K562 (cell line): ENCODE measurements at regions not wholly inside any gene's neighbourhood (a gene's known extent, or its start where the extent isn't known, plus 50 kb on each side); places are given as distances from the start of the nearest gene placed in this dataset.
"Not testable (repeated sequence)": the region's sequence is repeated elsewhere in the genome, so short reads cannot be mapped to it uniquely, and the experiment has no call there.

Experiments
- ATAC-seq: fragments of 200-7000 bp; cut with Tn5 transposase; 3 replicates; pipeline ENCODE4 v1.9.1; 2020; ENCODE audit warnings: moderate library complexity
- BruUV-seq: library from RNA; stranded (reverse); fragments of 400-500 nt; replicated peaks from 2 replicates; lab custom pipeline; 2021; lab: Mats Ljungman, UMichigan
- CTCF ChIA-PET: fragments of 300-600 bp; formaldehyde crosslinking; extraction: SDS; loops from one replicate; lab custom pipeline; 2021; ENCODE audit warnings: low intra/inter-chr PET ratio; lab: Yijun Ruan, JAX
- POLR2A ChIA-PET: fragments of 300-600, 350-650 bp; sonication (Branson Sonifier 250); formaldehyde crosslinking; extraction: SDS; loops from one replicate; lab custom pipeline; 2021; ENCODE audit warnings: antibody characterized with exemption, inconsistent platforms; lab: Yijun Ruan, JAX
- DNase-seq, 4 experiments: peaks; one replicate each; pipeline versions ENCODE4 v3.0.0 to v3.0.0-alpha.2; 2011 to 2018; ENCODE audit warnings: low spot score in 3 of 4, mixed read lengths in 3 of 4; ENCODE audit errors: extremely low read depth in 1 of 4
- FAIRE-seq: peaks from 2 replicates; lab custom pipeline; 2011; peaks lifted over from hg19 to GRCh38; lab: Jason Lieb, UNC
- H2AFZ ChIP-seq: 2 replicates; pipeline ENCODE4 v1.6.0; 2011; ENCODE audit warnings: low read depth, low read length, control low read depth, inconsistent platforms
- H3K27ac ChIP-seq: fragments of 200-600 bp; 3 replicates; pipeline ENCODE4 v1.8.0; 2011; ENCODE audit warnings: low read depth, mild to moderate bottlenecking, control low read depth, inconsistent platforms, low read length, moderate library complexity, mixed read lengths; ENCODE audit errors: extremely low read depth
- H3K27me3 ChIP-seq, 2 experiments: fragments of 300-600 bp in 1 of 2; 2 replicates in 1 of 2; 3 replicates in 1 of 2; pipeline versions ENCODE4 v1.6.0 to v1.8.0; 2011; ENCODE audit warnings: inconsistent platforms in 2 of 2, low read length in 2 of 2, mild to moderate bottlenecking in 1 of 2, mixed read lengths in 1 of 2, moderate library complexity in 1 of 2; ENCODE audit not compliant: control insufficient read depth in 2 of 2, insufficient read depth in 2 of 2
- H3K36me3 ChIP-seq: fragments of 300-600 bp; 3 replicates; pipeline ENCODE4 v1.8.0; 2011; ENCODE audit warnings: mild to moderate bottlenecking, low read length, inconsistent platforms; ENCODE audit not compliant: control insufficient read depth, insufficient read depth
- H3K4me1 ChIP-seq, 2 experiments: fragments of 200-600 bp in 1 of 2; replicated peaks in 1 of 2; 2 replicates in 1 of 2; 3 replicates in 1 of 2; pipeline versions ENCODE4 v1.5.1 to v1.8.0; 2011; ENCODE audit warnings: inconsistent platforms in 2 of 2, low read length in 2 of 2, mild to moderate bottlenecking in 1 of 2, mixed read lengths in 1 of 2, moderate library complexity in 1 of 2; ENCODE audit not compliant: control insufficient read depth in 2 of 2, insufficient read depth in 2 of 2
- H3K4me2 ChIP-seq: 2 replicates; pipeline ENCODE4 v1.6.1; 2011; ENCODE audit warnings: low read length, control low read depth, inconsistent platforms, mixed read lengths; ENCODE audit not compliant: insufficient read depth
- H3K4me3 ChIP-seq: fragments of 200-600 bp; sonication (generic), shearing (Covaris generic); 2 replicates; pipeline ENCODE4 v1.5.1; 2016; ENCODE audit warnings: control low read depth, inconsistent platforms
- H3K79me2 ChIP-seq: fragments of 200-600 bp; 3 replicates; pipeline ENCODE4 v1.8.0; 2011; ENCODE audit warnings: low read length, inconsistent platforms; ENCODE audit not compliant: control insufficient read depth, insufficient read depth
- H3K9ac ChIP-seq, 2 experiments: 2 replicates each; pipeline versions ENCODE4 v1.6.0 to v1.6.1; 2011; ENCODE audit warnings: low read depth in 2 of 2, low read length in 2 of 2, control low read depth in 1 of 2, inconsistent platforms in 1 of 2, mild to moderate bottlenecking in 1 of 2, mixed read lengths in 1 of 2; ENCODE audit not compliant: insufficient read depth in 1 of 2
- H3K9me1 ChIP-seq: one replicate; pipeline ENCODE4 v1.6.0; 2011; ENCODE audit warnings: inconsistent platforms, mild to moderate bottlenecking, low read length, moderate library complexity; ENCODE audit not compliant: control insufficient read depth, insufficient read depth
- H3K9me3 ChIP-seq: replicated peaks from 2 replicates; pipeline ENCODE4 v1.5.1; 2011; ENCODE audit warnings: low read depth, low read length, inconsistent platforms; ENCODE audit not compliant: control insufficient read depth, insufficient read depth
- H4K20me1 ChIP-seq: replicated peaks from 2 replicates; pipeline ENCODE4 v1.6.1; 2011; ENCODE audit warnings: low read length, inconsistent platforms, mixed read lengths; ENCODE audit not compliant: control insufficient read depth, insufficient read depth
- ATF1 ChIP-seq, 2 experiments: fragments of 450-650 bp in 1 of 2; IDR thresholded peaks; 2 replicates each; pipeline ENCODE4 v1.6.1; 2016; ENCODE audit warnings: missing compliant biosample characterization in 1 of 2, missing genetic modification characterization in 1 of 2
- CCAR2 ChIP-seq: fragments of 200-400 bp; formaldehyde crosslinking; IDR thresholded peaks from 2 replicates; pipeline ENCODE4 v1.6.1; 2017; ENCODE audit warnings: mild to moderate bottlenecking, low read depth, low read length
- IFI16 ChIP-seq: fragments of 250-450 bp; sonication (Bioruptor Pico); IDR thresholded peaks from 2 replicates; pipeline ENCODE4 v2.1.2; 2022; ENCODE audit warnings: mild to moderate bottlenecking, inconsistent platforms
- KAT2B ChIP-seq: IDR thresholded peaks from one replicate; pipeline ENCODE4 v1.6.1; 2012; ENCODE audit warnings: low read depth, mild to moderate bottlenecking, control low read depth, inconsistent platforms, low read length, moderate library complexity
- KLF16 ChIP-seq: IDR thresholded peaks from 2 replicates; pipeline ENCODE4 v1.6.1; 2016; ENCODE audit warnings: antibody characterized with exemption
- MTA2 ChIP-seq: fragments of 450-650 bp; IDR thresholded peaks from 2 replicates; pipeline ENCODE4 v1.6.1; 2016; ENCODE audit warnings: low read depth
- NFATC3 ChIP-seq: fragments of 450-650 bp; IDR thresholded peaks from 2 replicates; pipeline ENCODE4 v1.6.1; 2017; ENCODE audit warnings: mild to moderate bottlenecking
- U2AF1 ChIP-seq: fragments of 200-400 bp; formaldehyde crosslinking; optimal IDR thresholded peaks from 2 replicates; pipeline ENCODE3; 2017; ENCODE audit warnings: mild to moderate bottlenecking, low read depth, low read length, moderate library complexity
- WGBS: fragments of 100-300 bp; shearing (Covaris generic); methylation state at CpG from one replicate; pipeline ENCODE4 v1.1.6; 2016; ENCODE audit warnings: low coverage, mixed read lengths; ENCODE audit not compliant: insufficient coverage; ENCODE audit errors: missing lambda C conversion rate; 5-methylcytosine and 5-hydroxymethylcytosine counted together
- in situ Hi-C: fragments of 300-500 bp; cut with MboI; formaldehyde crosslinking; loops from 4 replicates; pipeline ENCODE4 v1.15.0; 2018; ENCODE audit warnings: inconsistent platforms, mixed read lengths
- intact Hi-C: fragments of 100-400 bp; cut with micrococcal nuclease; formaldehyde crosslinking; loops from 2 replicates; pipeline ENCODE4 v1.14.2; 2022
- TF ChIP-seq, protein P1 (sequence below): fragments of 250-450 bp; sonication (Bioruptor Pico); IDR thresholded peaks from 2 replicates; pipeline ENCODE4 v1.4.0; 2020; ENCODE audit warnings: mild to moderate bottlenecking, moderate library complexity
- TF ChIP-seq, protein P2 (sequence below): fragments of 250-450 bp; sonication (Bioruptor Pico); IDR thresholded peaks from 2 replicates; pipeline ENCODE4 v1.4.0; 2020; ENCODE audit warnings: mild to moderate bottlenecking, moderate library complexity, borderline replicate concordance

DNA sequence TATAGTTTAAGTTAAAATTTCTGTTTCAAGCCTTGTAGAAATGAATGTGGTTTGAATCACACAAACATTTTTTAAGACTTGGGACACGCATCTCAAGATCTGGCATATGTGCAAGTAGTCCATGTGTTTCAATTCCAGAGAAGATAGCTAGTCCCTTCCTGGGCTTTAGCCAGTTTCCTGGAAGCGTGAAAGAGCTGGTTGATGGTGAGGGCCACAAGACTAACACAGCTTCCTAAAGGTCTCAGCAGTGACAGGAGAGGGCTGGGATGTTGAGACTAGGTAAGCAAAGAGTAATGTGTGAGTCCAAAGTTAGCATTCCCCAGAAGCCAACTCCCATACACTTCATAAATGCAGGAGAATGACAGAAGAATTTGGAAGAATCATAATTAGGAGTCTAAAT lies 111.9 kb upstream of the MAP2 start:
- no peak for DNase-seq
- CTCF ChIA-PET: no interaction called here

DNA sequence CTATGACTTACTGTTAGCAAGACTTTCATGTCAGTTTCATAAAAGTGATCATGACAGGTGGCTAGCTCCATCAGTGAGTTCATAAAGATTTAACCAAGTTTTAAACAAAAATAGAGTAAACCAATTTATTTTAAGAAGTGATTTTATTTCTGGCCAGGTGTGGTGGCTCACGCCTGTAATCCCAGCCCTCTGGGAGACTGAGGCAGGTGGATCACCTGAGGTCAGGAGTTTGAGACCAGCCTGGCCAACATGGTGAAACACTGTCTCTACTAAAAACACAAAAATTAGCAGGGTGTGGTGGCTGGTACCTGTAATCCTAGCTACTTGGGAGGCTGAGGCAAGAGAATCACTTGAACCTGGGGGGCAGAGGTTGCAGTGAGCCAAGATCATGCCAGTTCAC lies 111.4 kb upstream of the MAP2 start:
- H3K9me3 ChIP-seq, H3K27ac ChIP-seq, FAIRE-seq, H3K36me3 ChIP-seq, H3K79me2 ChIP-seq, H3K9me1 ChIP-seq, H2AFZ ChIP-seq, H3K27me3 ChIP-seq, H4K20me1 ChIP-seq, DNase-seq, H3K4me1 ChIP-seq, in situ Hi-C loops, H3K4me2 ChIP-seq, intact Hi-C loops, H3K9ac ChIP-seq, BruUV-seq, ATAC-seq, H3K4me3 ChIP-seq, CTCF ChIA-PET: not testable (repeated sequence)
- POLR2A ChIA-PET: interaction anchor here (0.6 kb wide), 1 partner anchor 905 kb away, joined by 3 read pairs; no protein-coding TSS in a partner anchor
- WGBS: no CpG with 5 or more reads among the region's 1 CpG

More for the DNA sequence above, 111.9 kb upstream of the MAP2 start:
- in situ Hi-C loops: no loop called here
- Histone ChIP-seq H3K9me1 (no peaks in the 10 kb centered on the region), H2AFZ (no peak overlapping the region), H3K9me3 (no peaks in the 10 kb centered on the region), H3K79me2 (no peaks in the 10 kb centered on the region), H4K20me1 (no peaks in the 10 kb centered on the region), H3K9ac (no peak overlapping the region), H3K27me3 (no peaks in the 10 kb centered on the region), H3K27ac (no peak overlapping the region), H3K4me3 (no peak overlapping the region), H3K4me2 (no peak overlapping the region), H3K4me1 (no peaks in the 10 kb centered on the region), H3K36me3 (no peaks in the 10 kb centered on the region)
- intact Hi-C loops: no loop called here
- no TSS peak for BruUV-seq
- POLR2A ChIA-PET: interaction anchor here (0.6 kb wide), 1 partner anchor 904 kb away, joined by 3 read pairs; no protein-coding TSS in a partner anchor
- no peak for TF ChIP-seq NFATC3
- no peak for TF ChIP-seq ATF1 (CRISPR knock-in tag; IDR thresholded peaks at IDR 0.05)
- no peak for TF ChIP-seq ATF1 (tag; IDR thresholded peaks at IDR 0.05)
- TF ChIP-seq CCAR2: no peak
- no peak for TF ChIP-seq IFI16 (CRISPR knock-in tag)
- no peak for TF ChIP-seq KAT2B
- TF ChIP-seq MTA2: no peak
- TF ChIP-seq, protein P1, sequence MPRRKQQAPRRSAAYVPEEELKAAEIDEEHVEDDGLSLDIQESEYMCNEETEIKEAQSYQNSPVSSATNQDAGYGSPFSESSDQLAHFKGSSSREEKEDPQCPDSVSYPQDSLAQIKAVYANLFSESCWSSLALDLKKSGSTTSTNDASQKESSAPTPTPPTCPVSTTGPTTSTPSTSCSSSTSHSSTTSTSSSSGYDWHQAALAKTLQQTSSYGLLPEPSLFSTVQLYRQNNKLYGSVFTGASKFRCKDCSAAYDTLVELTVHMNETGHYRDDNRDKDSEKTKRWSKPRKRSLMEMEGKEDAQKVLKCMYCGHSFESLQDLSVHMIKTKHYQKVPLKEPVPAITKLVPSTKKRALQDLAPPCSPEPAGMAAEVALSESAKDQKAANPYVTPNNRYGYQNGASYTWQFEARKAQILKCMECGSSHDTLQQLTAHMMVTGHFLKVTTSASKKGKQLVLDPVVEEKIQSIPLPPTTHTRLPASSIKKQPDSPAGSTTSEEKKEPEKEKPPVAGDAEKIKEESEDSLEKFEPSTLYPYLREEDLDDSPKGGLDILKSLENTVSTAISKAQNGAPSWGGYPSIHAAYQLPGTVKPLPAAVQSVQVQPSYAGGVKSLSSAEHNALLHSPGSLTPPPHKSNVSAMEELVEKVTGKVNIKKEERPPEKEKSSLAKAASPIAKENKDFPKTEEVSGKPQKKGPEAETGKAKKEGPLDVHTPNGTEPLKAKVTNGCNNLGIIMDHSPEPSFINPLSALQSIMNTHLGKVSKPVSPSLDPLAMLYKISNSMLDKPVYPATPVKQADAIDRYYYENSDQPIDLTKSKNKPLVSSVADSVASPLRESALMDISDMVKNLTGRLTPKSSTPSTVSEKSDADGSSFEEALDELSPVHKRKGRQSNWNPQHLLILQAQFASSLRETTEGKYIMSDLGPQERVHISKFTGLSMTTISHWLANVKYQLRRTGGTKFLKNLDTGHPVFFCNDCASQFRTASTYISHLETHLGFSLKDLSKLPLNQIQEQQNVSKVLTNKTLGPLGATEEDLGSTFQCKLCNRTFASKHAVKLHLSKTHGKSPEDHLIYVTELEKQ (CRISPR knock-in tag): no peak
- no peak for TF ChIP-seq U2AF1
- TF ChIP-seq, protein P2, sequence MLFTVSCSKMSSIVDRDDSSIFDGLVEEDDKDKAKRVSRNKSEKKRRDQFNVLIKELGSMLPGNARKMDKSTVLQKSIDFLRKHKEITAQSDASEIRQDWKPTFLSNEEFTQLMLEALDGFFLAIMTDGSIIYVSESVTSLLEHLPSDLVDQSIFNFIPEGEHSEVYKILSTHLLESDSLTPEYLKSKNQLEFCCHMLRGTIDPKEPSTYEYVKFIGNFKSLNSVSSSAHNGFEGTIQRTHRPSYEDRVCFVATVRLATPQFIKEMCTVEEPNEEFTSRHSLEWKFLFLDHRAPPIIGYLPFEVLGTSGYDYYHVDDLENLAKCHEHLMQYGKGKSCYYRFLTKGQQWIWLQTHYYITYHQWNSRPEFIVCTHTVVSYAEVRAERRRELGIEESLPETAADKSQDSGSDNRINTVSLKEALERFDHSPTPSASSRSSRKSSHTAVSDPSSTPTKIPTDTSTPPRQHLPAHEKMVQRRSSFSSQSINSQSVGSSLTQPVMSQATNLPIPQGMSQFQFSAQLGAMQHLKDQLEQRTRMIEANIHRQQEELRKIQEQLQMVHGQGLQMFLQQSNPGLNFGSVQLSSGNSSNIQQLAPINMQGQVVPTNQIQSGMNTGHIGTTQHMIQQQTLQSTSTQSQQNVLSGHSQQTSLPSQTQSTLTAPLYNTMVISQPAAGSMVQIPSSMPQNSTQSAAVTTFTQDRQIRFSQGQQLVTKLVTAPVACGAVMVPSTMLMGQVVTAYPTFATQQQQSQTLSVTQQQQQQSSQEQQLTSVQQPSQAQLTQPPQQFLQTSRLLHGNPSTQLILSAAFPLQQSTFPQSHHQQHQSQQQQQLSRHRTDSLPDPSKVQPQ (CRISPR knock-in tag): no peak
- no peak for TF ChIP-seq KLF16
- WGBS: 0% methylated on average over 2 of the region's 2 CpGs
- ATAC-seq (no peak), FAIRE-seq (no peak)
